ENCODE measurements at regions not wholly inside any gene's neighbourhood (a gene's known extent, or its start where the extent isn't known, plus 50 kb on each side); places are given as distances from the start of the nearest gene placed in this dataset.

- H3K4me2 ChIP-seq (ENCODE audit: low read length), result no peak overlapping the region
- DNase-seq (ENCODE audit: low spot score), result no peak
- 0 out of 2 replicates have a peak, but pooled peaks cover 3% of the 10 kb centered on the region for H4K20me1 ChIP-seq (ENCODE audit: insufficient read depth, low read length)
- CTCF ChIA-PET (ENCODE audit: unreplicated experiment), result no interaction called here
- no peak overlapping the region for H3K27ac ChIP-seq (ENCODE audit: low read depth, low read length, poor library complexity, severe bottlenecking)
- H3K4me3 ChIP-seq (ENCODE audit: low read depth, low read length, poor library complexity, severe bottlenecking), result no peak overlapping the region
- BruUV-seq (replicated peaks), result no TSS peak
- H3K9me3 ChIP-seq (ENCODE audit: low read length), result no peaks in the 10 kb centered on the region
- no peak overlapping the region for H2AFZ ChIP-seq (ENCODE audit: low read length)
- no peaks in the 10 kb centered on the region for H3K36me3 ChIP-seq (ENCODE audit: insufficient read depth, low read length)
- TF ChIP-seq, protein P1, sequence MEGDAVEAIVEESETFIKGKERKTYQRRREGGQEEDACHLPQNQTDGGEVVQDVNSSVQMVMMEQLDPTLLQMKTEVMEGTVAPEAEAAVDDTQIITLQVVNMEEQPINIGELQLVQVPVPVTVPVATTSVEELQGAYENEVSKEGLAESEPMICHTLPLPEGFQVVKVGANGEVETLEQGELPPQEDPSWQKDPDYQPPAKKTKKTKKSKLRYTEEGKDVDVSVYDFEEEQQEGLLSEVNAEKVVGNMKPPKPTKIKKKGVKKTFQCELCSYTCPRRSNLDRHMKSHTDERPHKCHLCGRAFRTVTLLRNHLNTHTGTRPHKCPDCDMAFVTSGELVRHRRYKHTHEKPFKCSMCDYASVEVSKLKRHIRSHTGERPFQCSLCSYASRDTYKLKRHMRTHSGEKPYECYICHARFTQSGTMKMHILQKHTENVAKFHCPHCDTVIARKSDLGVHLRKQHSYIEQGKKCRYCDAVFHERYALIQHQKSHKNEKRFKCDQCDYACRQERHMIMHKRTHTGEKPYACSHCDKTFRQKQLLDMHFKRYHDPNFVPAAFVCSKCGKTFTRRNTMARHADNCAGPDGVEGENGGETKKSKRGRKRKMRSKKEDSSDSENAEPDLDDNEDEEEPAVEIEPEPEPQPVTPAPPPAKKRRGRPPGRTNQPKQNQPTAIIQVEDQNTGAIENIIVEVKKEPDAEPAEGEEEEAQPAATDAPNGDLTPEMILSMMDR (conservative IDR thresholded peaks at IDR 0.05; ENCODE audit: low read length), result no peak
- no peak for TF ChIP-seq EZH2phosphoT487 (IDR thresholded peaks at IDR 0.05; ENCODE audit: borderline replicate concordance, low read depth, low read length)
- no peaks in the 10 kb centered on the region for H3K79me2 ChIP-seq (ENCODE audit: insufficient read depth, low read depth, low read length)
- intact Hi-C loops (cut with micrococcal nuclease; ENCODE audit: unreplicated experiment), result no loop called here
- no peaks in the 10 kb centered on the region for H3K4me1 ChIP-seq (ENCODE audit: insufficient read depth, low read length, poor library complexity, severe bottlenecking)
- POLR2A ChIA-PET, result interaction anchor here (0.7 kb wide), 1 partner anchor 56 kb away, joined by 4 read pairs; no protein-coding TSS in a partner anchor
- no peaks in the 10 kb centered on the region for H3K9me2 ChIP-seq (ENCODE audit: insufficient read depth, low read length)
These were observed 242.6 kb upstream of the THSD7B start for GRCh38 chr2:136522724-136523123.

GRCh38 chr2:136517716-136518115 lies 247.6 kb upstream of the THSD7B start:
- H3K4me1 ChIP-seq (ENCODE audit: insufficient read depth, low read length, poor library complexity, severe bottlenecking), result no peaks in the 10 kb centered on the region
- ChIA-PET CTCF (ENCODE audit: unreplicated experiment) (no interaction called here), POLR2A (interaction anchor here (1.1 kb wide), 1 partner anchor 36 kb away, joined by 3 read pairs; no protein-coding TSS in a partner anchor)
- no peak overlapping the region for H2AFZ ChIP-seq (ENCODE audit: low read length)
- H3K4me2 ChIP-seq (ENCODE audit: low read length), result no peak overlapping the region
- no peaks in the 10 kb centered on the region for H3K9me3 ChIP-seq (ENCODE audit: low read length)
- no peaks in the 10 kb centered on the region for H4K20me1 ChIP-seq (ENCODE audit: insufficient read depth, low read length)
- BruUV-seq (replicated peaks), result no TSS peak
- H3K9me2 ChIP-seq (ENCODE audit: insufficient read depth, low read length), result no peaks in the 10 kb centered on the region
- no peak overlapping the region for H3K27ac ChIP-seq (ENCODE audit: low read depth, low read length, poor library complexity, severe bottlenecking)
- no peak overlapping the region for H3K4me3 ChIP-seq (ENCODE audit: low read depth, low read length, poor library complexity, severe bottlenecking)
- TF ChIP-seq EZH2phosphoT487 (IDR thresholded peaks at IDR 0.05; ENCODE audit: borderline replicate concordance, low read depth, low read length), result no peak
- TF ChIP-seq, protein P1 (conservative IDR thresholded peaks at IDR 0.05; ENCODE audit: low read length), result no peak
- no peaks in the 10 kb centered on the region for H3K36me3 ChIP-seq (ENCODE audit: insufficient read depth, low read length)
- no peak for DNase-seq (ENCODE audit: low spot score)
- intact Hi-C loops (cut with micrococcal nuclease; ENCODE audit: unreplicated experiment), result no loop called here
- H3K79me2 ChIP-seq (ENCODE audit: insufficient read depth, low read depth, low read length), result no peaks in the 10 kb centered on the region

DNA sequence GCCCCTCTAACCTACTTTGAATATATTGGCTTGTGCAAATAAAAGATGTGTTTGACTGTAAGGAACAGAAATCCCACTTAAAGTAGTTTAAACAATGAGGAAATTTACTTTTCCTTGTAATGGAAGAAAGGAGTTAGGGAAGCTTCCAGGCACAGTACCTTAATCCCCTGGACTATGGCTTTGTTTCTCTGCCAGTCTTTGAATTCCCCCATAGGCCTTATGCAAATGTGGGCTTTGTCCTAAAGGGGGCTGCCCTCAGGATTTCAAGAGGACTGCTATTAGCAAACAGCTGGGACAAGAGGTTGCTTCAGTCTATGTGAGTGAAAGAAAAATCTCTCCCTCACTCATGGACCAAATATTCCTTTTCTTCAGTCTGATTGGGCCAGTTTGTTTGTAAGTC lies 255.1 kb upstream of the THSD7B start:
- no peaks in the 10 kb centered on the region for H3K4me1 ChIP-seq (ENCODE audit: insufficient read depth, low read length, poor library complexity, severe bottlenecking)
- CTCF ChIA-PET (ENCODE audit: unreplicated experiment), result no interaction called here
- no peak for TF ChIP-seq EZH2phosphoT487 (IDR thresholded peaks at IDR 0.05; ENCODE audit: borderline replicate concordance, low read depth, low read length)

More for the DNA sequence above, 255.1 kb upstream of the THSD7B start:
- H3K36me3 ChIP-seq (ENCODE audit: insufficient read depth, low read length), result no peaks in the 10 kb centered on the region
- no peaks in the 10 kb centered on the region for H3K79me2 ChIP-seq (ENCODE audit: insufficient read depth, low read depth, low read length)
- H3K9me2 ChIP-seq (ENCODE audit: insufficient read depth, low read length), result no peaks in the 10 kb centered on the region
- no peak for DNase-seq (ENCODE audit: low spot score)
- POLR2A ChIA-PET, result interaction anchor here (0.7 kb wide), 1 partner anchor 28 kb away, joined by 3 read pairs; no protein-coding TSS in a partner anchor
- no peak overlapping the region for H2AFZ ChIP-seq (ENCODE audit: low read length)
- BruUV-seq (replicated peaks), result no TSS peak
- H3K4me3 ChIP-seq (ENCODE audit: low read depth, low read length, poor library complexity, severe bottlenecking), result no peak overlapping the region
- H4K20me1 ChIP-seq (ENCODE audit: insufficient read depth, low read length), result no peaks in the 10 kb centered on the region
- H3K4me2 ChIP-seq (ENCODE audit: low read length), result no peak overlapping the region
- no peaks in the 10 kb centered on the region for H3K9me3 ChIP-seq (ENCODE audit: low read length)
- intact Hi-C loops (cut with micrococcal nuclease; ENCODE audit: unreplicated experiment), result no loop called here
- no peak overlapping the region for H3K27ac ChIP-seq (ENCODE audit: low read depth, low read length, poor library complexity, severe bottlenecking)
